ENCODE measurements at regions not wholly inside any gene's neighbourhood (a gene's known extent, or its start where the extent isn't known, plus 50 kb on each side); places are given as distances from the start of the nearest gene placed in this dataset.

DNA sequence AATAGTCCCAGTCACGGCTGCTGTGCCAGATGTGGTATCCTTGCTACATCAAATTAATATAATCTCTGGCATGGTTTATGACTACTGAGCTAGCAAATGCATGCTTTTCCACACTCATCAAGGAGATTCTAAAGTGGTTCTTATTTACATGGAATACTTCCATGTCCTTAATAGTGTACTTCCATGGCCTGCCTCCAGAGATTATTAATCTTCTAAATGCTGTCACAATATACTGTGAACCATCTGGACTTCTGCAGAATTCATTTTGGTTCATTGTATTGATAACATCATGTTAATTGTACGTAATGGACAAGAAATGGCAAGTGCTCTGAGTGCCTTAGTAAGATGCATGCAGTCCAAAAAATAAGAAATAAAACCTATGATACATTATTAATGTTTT, 230.8 kb downstream of the NUAK1 start:
- DNase-seq, result no peak
- Mint-ChIP-seq H3K9me3 (no peaks in the 10 kb centered on the region), H3K4me1 (no peaks in the 10 kb centered on the region), H3K4me3 (no peak overlapping the region), H3K36me3 (ENCODE audit: low read depth) (no peaks in the 10 kb centered on the region), H3K27ac (no peak overlapping the region), H3K27me3 (no peaks in the 10 kb centered on the region)
- intact Hi-C loops (cut with micrococcal nuclease), result no loop called here
- TF ChIP-seq, protein P1, sequence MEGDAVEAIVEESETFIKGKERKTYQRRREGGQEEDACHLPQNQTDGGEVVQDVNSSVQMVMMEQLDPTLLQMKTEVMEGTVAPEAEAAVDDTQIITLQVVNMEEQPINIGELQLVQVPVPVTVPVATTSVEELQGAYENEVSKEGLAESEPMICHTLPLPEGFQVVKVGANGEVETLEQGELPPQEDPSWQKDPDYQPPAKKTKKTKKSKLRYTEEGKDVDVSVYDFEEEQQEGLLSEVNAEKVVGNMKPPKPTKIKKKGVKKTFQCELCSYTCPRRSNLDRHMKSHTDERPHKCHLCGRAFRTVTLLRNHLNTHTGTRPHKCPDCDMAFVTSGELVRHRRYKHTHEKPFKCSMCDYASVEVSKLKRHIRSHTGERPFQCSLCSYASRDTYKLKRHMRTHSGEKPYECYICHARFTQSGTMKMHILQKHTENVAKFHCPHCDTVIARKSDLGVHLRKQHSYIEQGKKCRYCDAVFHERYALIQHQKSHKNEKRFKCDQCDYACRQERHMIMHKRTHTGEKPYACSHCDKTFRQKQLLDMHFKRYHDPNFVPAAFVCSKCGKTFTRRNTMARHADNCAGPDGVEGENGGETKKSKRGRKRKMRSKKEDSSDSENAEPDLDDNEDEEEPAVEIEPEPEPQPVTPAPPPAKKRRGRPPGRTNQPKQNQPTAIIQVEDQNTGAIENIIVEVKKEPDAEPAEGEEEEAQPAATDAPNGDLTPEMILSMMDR (IDR thresholded peaks at IDR 0.05), result no peak
- ChIA-PET CTCF (no interaction called here), POLR2A (no interaction called here)
- no peak for ATAC-seq (ENCODE audit: low read depth)

DNA sequence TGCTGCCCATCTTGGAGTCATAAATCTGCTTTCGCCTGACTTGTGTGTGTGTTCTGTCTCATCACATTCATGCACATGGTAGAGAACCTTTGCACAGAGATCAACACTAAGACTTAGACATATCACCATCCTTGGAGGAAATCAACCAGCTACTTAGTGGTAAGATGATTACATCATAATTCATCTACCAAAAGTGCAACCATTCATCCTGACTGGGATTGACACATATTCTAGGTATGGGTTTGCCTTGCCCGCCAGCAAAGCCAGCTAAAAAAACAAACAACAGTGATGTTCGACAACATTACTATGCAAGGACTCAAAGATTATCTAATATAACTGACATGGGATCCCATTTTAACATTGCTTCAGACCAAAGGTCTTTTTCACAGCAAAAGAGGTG, 228.7 kb downstream of the NUAK1 start:
- Mint-ChIP-seq H3K4me3 (no peak overlapping the region), H3K36me3 (ENCODE audit: low read depth) (no peaks in the 10 kb centered on the region), H3K27ac (no peak overlapping the region), H3K4me1 (no peaks in the 10 kb centered on the region), H3K9me3 (peaks cover 2% of the 10 kb centered on the region), H3K27me3 (no peaks in the 10 kb centered on the region)
- ATAC-seq (ENCODE audit: low read depth), result no peak
- POLR2A ChIA-PET, result no interaction called here
- DNase-seq, result no peak
- intact Hi-C loops (cut with micrococcal nuclease), result no loop called here
- TF ChIP-seq, protein P1 (IDR thresholded peaks at IDR 0.05), result no peak
- CTCF ChIA-PET, result no interaction called here

DNA sequence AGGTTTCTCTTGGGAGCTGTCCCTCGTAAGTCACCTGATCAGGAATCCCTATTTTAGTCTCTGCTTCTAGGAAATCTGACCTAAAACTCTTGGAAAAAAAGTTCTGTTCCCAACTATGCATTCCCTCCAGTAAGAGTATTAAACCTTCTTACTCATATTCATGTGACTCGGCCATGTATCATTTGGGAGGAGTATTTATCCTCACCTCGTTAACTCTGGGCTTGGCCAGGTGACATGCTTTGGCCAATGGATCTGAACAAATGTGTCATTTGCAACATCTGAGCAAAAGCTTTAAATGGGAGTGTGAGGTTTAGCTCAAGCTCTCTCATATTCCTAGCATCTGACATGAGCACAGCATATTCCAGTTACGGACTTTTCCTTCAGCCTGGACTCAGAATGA, 226.8 kb downstream of the NUAK1 start:
- no peaks in the 10 kb centered on the region for H3K27me3 Mint-ChIP-seq
- ChIA-PET POLR2A (no interaction called here), CTCF (no interaction called here)
- ATAC-seq (ENCODE audit: low read depth), result no peak
- no peak for DNase-seq
- TF ChIP-seq, protein P1 (IDR thresholded peaks at IDR 0.05), result no peak
- H3K4me3 Mint-ChIP-seq, result no peak overlapping the region
- H3K36me3 Mint-ChIP-seq (ENCODE audit: low read depth), result no peaks in the 10 kb centered on the region
- intact Hi-C loops (cut with micrococcal nuclease), result no loop called here
- H3K4me1 Mint-ChIP-seq, result no peaks in the 10 kb centered on the region
- H3K9me3 Mint-ChIP-seq, result peaks cover 6% of the 10 kb centered on the region
- H3K27ac Mint-ChIP-seq, result no peak overlapping the region

DNA sequence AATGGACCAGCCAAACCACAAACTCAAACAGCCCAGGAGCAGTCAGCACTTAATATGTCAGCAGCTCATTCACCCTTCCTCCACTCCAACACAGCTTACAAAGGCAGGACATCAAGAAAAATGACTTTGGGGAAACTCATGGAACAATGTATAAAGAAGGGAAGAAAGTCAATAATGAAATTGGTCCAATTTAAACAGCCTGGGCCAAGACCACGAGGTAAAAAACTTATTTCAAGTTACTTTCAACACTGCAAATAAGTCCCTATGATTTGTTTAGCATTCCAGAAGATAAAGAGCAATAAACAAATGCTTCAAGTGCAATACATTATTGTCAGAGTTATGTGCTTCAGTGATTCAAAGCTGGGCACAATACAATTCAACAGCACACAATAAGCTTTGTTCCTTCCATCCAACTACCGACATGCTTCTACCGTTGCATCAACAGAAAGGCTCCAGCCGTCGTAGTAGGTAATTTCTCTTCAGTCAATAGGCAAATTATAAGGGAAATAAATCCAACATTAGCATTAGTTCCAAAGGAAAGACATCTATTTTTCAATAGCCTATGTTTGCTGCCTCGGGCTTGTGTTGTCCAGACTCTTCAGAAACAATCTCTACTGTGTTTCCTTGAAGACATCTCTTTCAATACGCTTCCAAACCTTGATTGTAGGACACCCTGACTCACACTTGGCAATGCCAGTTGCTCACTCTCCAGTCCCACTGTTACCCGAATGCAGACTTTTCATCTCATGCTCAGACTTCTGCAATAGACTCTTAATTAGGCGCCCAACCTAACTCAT, 225.7 kb downstream of the NUAK1 start:
- TF ChIP-seq, protein P1 (IDR thresholded peaks at IDR 0.05), result no peak
- H3K9me3 Mint-ChIP-seq, result peaks cover 6% of the 10 kb centered on the region
- ChIA-PET CTCF (no interaction called here), POLR2A (no interaction called here)
- DNase-seq (no peak), ATAC-seq (ENCODE audit: low read depth) (no peak)
- no peaks in the 10 kb centered on the region for H3K27me3 Mint-ChIP-seq
- no peaks in the 10 kb centered on the region for H3K4me1 Mint-ChIP-seq
- H3K36me3 Mint-ChIP-seq (ENCODE audit: low read depth), result no peaks in the 10 kb centered on the region
- H3K4me3 Mint-ChIP-seq, result no peak overlapping the region
- intact Hi-C loops (cut with micrococcal nuclease), result no loop called here
- H3K27ac Mint-ChIP-seq, result no peak overlapping the region

DNA sequence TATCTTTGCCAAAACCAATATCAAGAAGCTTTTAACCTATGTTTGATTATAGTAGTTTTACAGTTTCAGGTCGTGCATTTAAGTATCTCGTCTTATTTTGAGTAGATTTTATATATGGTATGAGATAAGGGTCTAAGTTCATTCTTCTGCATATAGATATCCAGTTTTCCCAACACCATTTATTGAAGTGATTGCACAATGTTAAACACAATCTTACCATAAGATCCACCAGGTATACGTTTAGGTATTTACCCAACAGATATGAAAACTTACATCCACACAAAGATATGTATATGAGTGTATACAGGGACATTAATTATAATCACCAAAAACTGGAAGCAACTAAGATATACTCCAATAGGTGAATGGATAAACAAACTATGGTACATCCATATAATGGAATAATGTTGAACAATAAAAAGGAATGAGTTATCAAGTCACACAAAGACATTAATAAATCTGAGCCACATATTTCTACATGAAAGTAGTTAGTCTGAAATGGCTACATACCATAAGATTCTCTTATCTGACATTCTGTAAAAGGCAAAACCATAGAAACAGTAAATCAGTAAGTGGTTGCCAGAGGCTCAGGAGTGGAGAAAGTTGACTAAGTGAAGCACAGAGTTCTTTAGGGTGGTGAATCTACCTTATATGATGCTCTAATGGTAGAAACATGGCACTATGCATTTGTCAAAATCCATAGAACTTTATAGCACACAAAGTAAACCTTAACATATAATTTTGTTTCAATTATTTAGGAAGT, 222.6 kb downstream of the NUAK1 start:
- DNase-seq (no peak), ATAC-seq (ENCODE audit: low read depth) (no peak)
- POLR2A ChIA-PET, result no interaction called here
- Mint-ChIP-seq H3K27ac (no peak overlapping the region), H3K27me3 (peaks cover 2% of the 10 kb centered on the region), H3K36me3 (ENCODE audit: low read depth) (no peaks in the 10 kb centered on the region), H3K9me3 (peaks cover 6% of the 10 kb centered on the region), H3K4me3 (no peak overlapping the region), H3K4me1 (no peaks in the 10 kb centered on the region)
- CTCF ChIA-PET, result no interaction called here
- intact Hi-C loops (cut with micrococcal nuclease), result no loop called here
- TF ChIP-seq, protein P1 (IDR thresholded peaks at IDR 0.05), result no peak
